HEK293T (cell line): ENCODE measurements at regions not wholly inside any gene's neighbourhood (a gene's known extent, or its start where the extent isn't known, plus 50 kb on each side); places are given as distances from the start of the nearest gene placed in this dataset.

Source experiments
- ARNT ChIP-seq: fragments of 450-650 bp; IDR thresholded peaks from 2 replicates; pipeline ENCODE4 v1.6.1; 2017; ENCODE audit warnings: mild to moderate bottlenecking
- BHLHE40 ChIP-seq: fragments of 450-650 bp; IDR thresholded peaks from 2 replicates; pipeline ENCODE4 v1.6.1; 2016; ENCODE audit warnings: mild to moderate bottlenecking, moderate library complexity, borderline replicate concordance
- FOXA1 ChIP-seq: fragments of 450-650 bp; IDR thresholded peaks from 2 replicates; pipeline ENCODE4 v1.6.1; 2016; ENCODE audit warnings: mild to moderate bottlenecking
- FOXK2 ChIP-seq: fragments of 450-650 bp; IDR thresholded peaks from 2 replicates; pipeline ENCODE4 v1.6.1; 2016; ENCODE audit warnings: mild to moderate bottlenecking
- FOXM1 ChIP-seq: fragments of 450-650 bp; IDR thresholded peaks from 2 replicates; pipeline ENCODE4 v1.6.1; 2017; ENCODE audit warnings: mild to moderate bottlenecking, borderline replicate concordance
- HDGF ChIP-seq: fragments of 450-650 bp; IDR thresholded peaks from 2 replicates; pipeline ENCODE4 v1.6.1; 2017; ENCODE audit warnings: antibody characterized with exemption, borderline replicate concordance
- LEF1 ChIP-seq: fragments of 450-650 bp; IDR thresholded peaks from 2 replicates; pipeline ENCODE4 v1.6.1; 2017; ENCODE audit warnings: mild to moderate bottlenecking, borderline replicate concordance
- NFRKB ChIP-seq: fragments of 450-650 bp; IDR thresholded peaks from 2 replicates; pipeline ENCODE4 v1.6.1; 2016; ENCODE audit warnings: mild to moderate bottlenecking, moderate library complexity
- SP1 ChIP-seq: fragments of 450-650 bp; IDR thresholded peaks from 2 replicates; pipeline ENCODE4 v1.6.1; 2017
- SUZ12 ChIP-seq: fragments of 450-650 bp; IDR thresholded peaks from 2 replicates; pipeline ENCODE4 v1.6.1; 2016; ENCODE audit warnings: mild to moderate bottlenecking
- ZNF384 ChIP-seq: fragments of 450-650 bp; IDR thresholded peaks from 2 replicates; pipeline ENCODE4 v1.6.1; 2016
- TF ChIP-seq, protein P1 (sequence below): fragments of 450-650 bp; IDR thresholded peaks from 2 replicates; pipeline ENCODE4 v1.6.1; 2016

DNA sequence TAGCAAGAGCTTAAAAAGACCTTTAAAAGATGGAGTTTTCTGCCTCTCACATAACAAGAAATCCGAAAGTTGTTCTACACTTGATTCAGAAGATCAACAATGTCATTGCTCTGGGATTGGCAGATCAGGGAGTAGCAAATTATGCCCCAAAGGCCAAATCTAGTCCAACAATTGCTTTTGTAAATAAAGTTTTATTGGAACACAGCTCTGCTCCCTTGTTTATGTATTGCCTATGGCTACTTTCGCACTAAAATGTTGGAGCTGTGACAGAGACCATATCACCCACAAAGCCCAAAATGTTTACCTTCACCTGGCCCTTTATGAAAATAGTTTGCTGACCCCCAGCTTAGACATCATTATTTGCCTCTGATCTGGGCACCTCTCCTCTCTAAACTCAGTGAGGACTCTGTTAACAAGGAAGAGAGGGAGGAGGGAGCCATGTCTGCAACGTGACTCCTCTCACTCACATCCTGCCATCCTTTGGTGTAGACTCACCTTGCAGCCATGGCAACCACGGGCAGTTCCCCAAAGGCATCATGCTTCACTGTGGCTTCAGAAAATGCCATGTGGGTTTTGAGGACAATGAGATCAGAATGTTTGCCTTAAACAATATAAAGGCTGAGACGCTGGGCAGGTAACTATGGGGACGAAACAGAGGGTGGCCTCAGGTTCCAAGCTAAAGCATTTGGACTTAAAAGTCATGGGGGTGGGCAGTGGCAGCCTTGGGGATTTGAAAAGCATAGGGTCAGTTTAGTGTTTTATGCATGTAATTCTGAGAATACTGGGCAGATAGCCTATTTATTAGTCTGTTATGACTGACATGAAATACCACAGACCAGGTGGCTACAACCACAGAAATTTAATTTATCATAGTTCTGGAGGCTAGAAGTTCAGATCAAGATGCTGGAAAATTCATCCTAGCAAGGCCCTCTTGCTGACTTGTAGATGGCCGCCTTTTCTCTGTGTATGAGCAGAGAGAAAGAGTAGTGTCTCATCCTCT, 149.7 kb upstream of the TNFAIP3 start:
- no peak for TF ChIP-seq ZNF384
- no peak for TF ChIP-seq SUZ12
- no peak for TF ChIP-seq LEF1
- no peak for TF ChIP-seq NFRKB
- no peak for TF ChIP-seq SP1
- TF ChIP-seq FOXK2, result no peak
- TF ChIP-seq BHLHE40, result no peak
- no peak for TF ChIP-seq ARNT
- TF ChIP-seq FOXM1, result no peak
- TF ChIP-seq HDGF, result no peak
- TF ChIP-seq, protein P1, sequence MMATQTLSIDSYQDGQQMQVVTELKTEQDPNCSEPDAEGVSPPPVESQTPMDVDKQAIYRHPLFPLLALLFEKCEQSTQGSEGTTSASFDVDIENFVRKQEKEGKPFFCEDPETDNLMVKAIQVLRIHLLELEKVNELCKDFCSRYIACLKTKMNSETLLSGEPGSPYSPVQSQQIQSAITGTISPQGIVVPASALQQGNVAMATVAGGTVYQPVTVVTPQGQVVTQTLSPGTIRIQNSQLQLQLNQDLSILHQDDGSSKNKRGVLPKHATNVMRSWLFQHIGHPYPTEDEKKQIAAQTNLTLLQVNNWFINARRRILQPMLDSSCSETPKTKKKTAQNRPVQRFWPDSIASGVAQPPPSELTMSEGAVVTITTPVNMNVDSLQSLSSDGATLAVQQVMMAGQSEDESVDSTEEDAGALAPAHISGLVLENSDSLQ, result no peak
- TF ChIP-seq FOXA1, result no peak
